Chondrocyte (in vitro differentiated cells): ENCODE measurements at regions not wholly inside any gene's neighbourhood (a gene's known extent, or its start where the extent isn't known, plus 50 kb on each side); places are given as distances from the start of the nearest gene placed in this dataset.

Experiments used
- DNase-seq: peaks from one replicate; pipeline ENCODE4 v3.0.0; 2021; ENCODE audit warnings: mixed read lengths, low spot score
- H3K27ac Mint-ChIP-seq: one replicate; pipeline ENCODE4 v1.8.0; 2021; ENCODE audit warnings: mild to moderate bottlenecking, moderate library complexity, mixed read lengths; ENCODE audit not compliant: unreplicated experiment
- H3K27me3 Mint-ChIP-seq: 2 replicates; pipeline ENCODE4 v1.8.0; 2021; ENCODE audit warnings: low read depth, mixed read lengths
- H3K36me3 Mint-ChIP-seq: 2 replicates; pipeline ENCODE4 v1.8.0; 2021; ENCODE audit warnings: low read depth, mixed read lengths
- H3K4me1 Mint-ChIP-seq: 2 replicates; pipeline ENCODE4 v1.8.0; 2021; ENCODE audit warnings: low read depth, mild to moderate bottlenecking, mixed read lengths
- H3K4me3 Mint-ChIP-seq: one replicate; pipeline ENCODE4 v1.8.0; 2021; ENCODE audit warnings: mild to moderate bottlenecking, moderate library complexity, mixed read lengths; ENCODE audit not compliant: unreplicated experiment
- H3K9me3 Mint-ChIP-seq: 2 replicates; pipeline ENCODE4 v1.8.0; 2021; ENCODE audit warnings: low read depth, mixed read lengths
- CTCF ChIP-seq: fragments of 200-600 bp; sonication (generic); IDR thresholded peaks from 2 replicates; pipeline ENCODE4 v1.5.0; 2021; ENCODE audit warnings: antibody characterized with exemption, mild to moderate bottlenecking, moderate library complexity

DNA sequence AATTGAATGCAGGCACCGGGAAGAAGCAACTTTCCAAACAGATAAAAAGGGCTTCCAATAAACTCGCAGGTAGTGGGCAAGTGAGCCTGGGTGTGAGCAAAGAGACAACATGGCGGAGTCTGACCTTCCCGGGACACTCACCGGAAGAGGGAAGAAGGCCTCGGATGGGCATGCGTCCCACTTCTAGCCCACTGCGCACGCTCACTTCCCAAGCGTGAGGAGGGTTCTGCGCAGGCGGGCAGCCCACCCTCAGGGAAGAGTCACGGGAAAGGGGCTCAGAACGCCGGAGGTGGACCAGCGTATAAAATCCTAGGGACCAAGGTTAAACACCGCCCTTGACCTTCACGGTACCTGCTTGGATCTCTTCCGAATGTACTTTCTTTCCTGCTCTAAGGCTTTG, 95.5 kb upstream of the AFDN start:
- Mint-ChIP-seq H3K36me3 (no peaks in the 10 kb centered on the region), H3K4me1 (peaks cover 25% of the 10 kb centered on the region), H3K9me3 (no peaks in the 10 kb centered on the region), H3K27ac (no peak overlapping the region), H3K27me3 (peaks cover 31% of the 10 kb centered on the region), H3K4me3 (no peak overlapping the region)
- no peak for TF ChIP-seq CTCF
- DNase-seq = no peak

GRCh38 chr6:167731731-167732422, 94.8 kb upstream of the AFDN start:
- Mint-ChIP-seq H3K27me3 (peaks cover 31% of the 10 kb centered on the region), H3K9me3 (no peaks in the 10 kb centered on the region), H3K27ac (no peak overlapping the region), H3K36me3 (no peaks in the 10 kb centered on the region), H3K4me3 (no peak overlapping the region), H3K4me1 (peaks cover 25% of the 10 kb centered on the region)
- DNase-seq = no peak
- no peak for TF ChIP-seq CTCF

DNA sequence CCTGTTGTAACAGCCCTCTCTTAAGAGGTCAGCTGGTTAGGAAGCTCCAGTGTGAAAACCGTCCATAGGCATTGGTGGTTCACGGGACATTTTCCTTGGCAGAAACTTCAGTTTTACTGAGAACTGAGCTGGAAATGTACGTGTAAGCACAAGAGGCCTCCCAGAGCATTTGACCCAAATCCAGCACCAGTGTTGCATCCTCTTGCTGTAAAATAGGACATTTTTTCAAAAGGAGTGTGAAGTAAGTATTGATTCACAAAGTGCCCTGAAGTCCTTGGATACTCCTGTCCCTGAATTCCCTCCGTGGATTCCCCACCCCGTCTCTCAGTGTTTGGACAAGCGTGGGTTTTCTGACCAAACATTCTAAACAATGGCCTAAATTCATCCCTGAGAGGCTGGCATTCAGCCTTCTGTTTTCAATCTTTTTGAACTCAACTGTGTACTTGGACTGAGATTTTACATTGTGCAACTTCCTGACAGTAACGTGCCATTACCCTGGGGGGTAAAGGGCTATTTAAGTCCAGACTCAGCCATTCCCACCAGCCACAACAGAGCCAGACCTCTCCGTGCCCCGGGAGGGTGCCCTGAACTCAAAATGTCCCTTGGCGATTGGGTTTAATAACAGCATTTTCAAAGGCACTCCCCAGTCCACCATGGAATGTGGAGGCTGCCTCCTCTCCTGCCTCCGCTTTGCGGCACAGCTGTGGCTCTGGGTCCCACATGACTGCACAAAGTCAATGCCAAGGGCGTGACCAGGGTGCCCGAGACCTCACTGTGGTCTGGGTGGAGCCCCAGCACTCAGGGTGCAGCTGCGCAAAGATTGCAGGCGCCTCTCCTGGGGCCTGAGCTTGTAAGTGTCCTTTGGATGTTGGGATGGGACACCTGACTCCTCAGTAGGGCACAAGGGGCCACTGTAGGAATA, 92.7 kb upstream of the AFDN start:
- Mint-ChIP-seq H3K36me3 (no peaks in the 10 kb centered on the region), H3K27ac (peak overlapping the region; percentile 93), H3K4me1 (peaks cover 25% of the 10 kb centered on the region), H3K27me3 (peaks cover 23% of the 10 kb centered on the region), H3K9me3 (no peaks in the 10 kb centered on the region), H3K4me3 (no peak overlapping the region)
- TF ChIP-seq CTCF = no peak
- DNase-seq = no peak

GRCh38 chr6:167734662-167735083, 92.0 kb upstream of the AFDN start:
- no peak for TF ChIP-seq CTCF
- Mint-ChIP-seq H3K9me3 (no peaks in the 10 kb centered on the region), H3K27ac (no peak overlapping the region), H3K4me1 (peaks cover 18% of the 10 kb centered on the region), H3K4me3 (no peak overlapping the region), H3K27me3 (peaks cover 23% of the 10 kb centered on the region), H3K36me3 (no peaks in the 10 kb centered on the region)
- no peak for DNase-seq

DNA sequence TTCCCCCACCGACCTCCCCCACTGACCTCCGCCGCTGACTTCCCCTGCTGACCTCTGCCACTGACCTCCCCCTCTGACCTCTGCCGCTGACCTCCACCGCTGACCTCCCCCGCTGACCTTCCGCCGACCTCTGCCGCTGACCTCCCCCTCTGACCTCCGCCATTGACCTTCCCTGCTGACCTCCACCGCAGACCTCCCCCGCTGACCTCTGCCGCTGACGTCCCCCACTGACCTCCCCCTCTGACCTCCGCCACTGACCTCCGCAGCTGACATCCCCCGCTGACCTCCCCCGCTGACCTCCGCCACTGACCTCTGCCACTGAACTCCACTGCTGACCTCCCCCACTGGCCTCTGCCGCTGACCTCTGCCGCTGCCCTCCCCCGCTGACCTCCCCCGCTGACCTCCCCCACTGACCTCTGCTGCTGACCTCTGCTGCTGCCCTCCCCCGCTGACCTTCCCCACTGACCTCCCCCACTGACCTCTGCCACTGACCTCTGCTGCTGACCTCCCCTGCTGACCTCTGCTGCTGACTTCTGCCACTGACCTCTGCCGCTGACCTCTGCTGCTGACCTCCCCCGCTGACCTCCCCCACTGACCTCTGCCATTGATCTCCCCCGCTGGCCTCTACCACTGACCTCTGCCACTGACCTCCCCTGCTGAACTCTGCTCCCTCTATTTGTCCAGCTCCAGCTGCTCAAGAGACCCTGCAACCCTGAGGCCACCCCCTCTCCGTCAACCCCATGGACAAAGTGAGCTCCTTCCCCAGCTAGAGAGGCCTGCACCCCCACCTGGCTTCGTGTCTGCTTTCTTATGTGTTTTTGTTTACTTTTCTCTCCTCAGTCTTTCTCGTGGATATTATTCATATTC, 91.4 kb upstream of the AFDN start:
- Mint-ChIP-seq H3K9me3 (no peaks in the 10 kb centered on the region), H3K4me1 (peaks cover 18% of the 10 kb centered on the region), H3K27me3 (peaks cover 23% of the 10 kb centered on the region), H3K27ac (peak overlapping the region; percentile 49), H3K36me3 (no peaks in the 10 kb centered on the region), H3K4me3 (no peak overlapping the region)
- TF ChIP-seq CTCF = no peak
- DNase-seq = no peak
